Mesendoderm (in vitro differentiated cells): ENCODE measurements at regions not wholly inside any gene's neighbourhood (a gene's known extent, or its start where the extent isn't known, plus 50 kb on each side); places are given as distances from the start of the nearest gene placed in this dataset.

Source experiments
- DNase-seq: peaks from one replicate; pipeline ENCODE4 v3.0.0; 2013
- H2AK5ac ChIP-seq: 2 replicates; pipeline ENCODE4 v1.6.1; 2013; ENCODE audit warnings: low read length, inconsistent platforms
- H2BK120ac ChIP-seq: 2 replicates; pipeline ENCODE4 v1.6.1; 2013; ENCODE audit warnings: low read depth, mild to moderate bottlenecking, low read length, moderate library complexity, mixed read lengths
- H2BK15ac ChIP-seq: replicated peaks from 2 replicates; pipeline ENCODE4 v1.6.1; 2013; ENCODE audit warnings: low read depth, mild to moderate bottlenecking, moderate library complexity
- H2BK5ac ChIP-seq: 2 replicates; pipeline ENCODE4 v1.6.1; 2013; ENCODE audit warnings: low read length, inconsistent platforms
- H3K18ac ChIP-seq: 2 replicates; pipeline ENCODE4 v1.6.1; 2013; ENCODE audit warnings: mild to moderate bottlenecking, low read length, mixed read lengths
- H3K23ac ChIP-seq: one replicate; pipeline ENCODE4 v1.6.1; 2013; ENCODE audit warnings: low read length
- H3K27ac ChIP-seq: 2 replicates; pipeline ENCODE4 v1.5.1; 2013; ENCODE audit warnings: low read depth, mild to moderate bottlenecking, inconsistent platforms, low read length, moderate library complexity
- H3K27me3 ChIP-seq: 2 replicates; pipeline ENCODE4 v1.6.1; 2013; ENCODE audit warnings: low read length, control low read depth, mild to moderate bottlenecking, inconsistent platforms; ENCODE audit not compliant: insufficient read depth, poor library complexity
- H3K36me3 ChIP-seq: 2 replicates; pipeline ENCODE4 v1.6.1; 2013; ENCODE audit warnings: low read length, inconsistent platforms; ENCODE audit not compliant: control insufficient read depth, insufficient read depth
- H3K4ac ChIP-seq: one replicate; pipeline ENCODE4 v1.6.1; 2013; ENCODE audit warnings: low read depth, mild to moderate bottlenecking, low read length, moderate library complexity
- H3K4me1 ChIP-seq: 2 replicates; pipeline ENCODE4 v1.6.1; 2013; ENCODE audit warnings: low read depth, low read length, inconsistent platforms; ENCODE audit not compliant: control insufficient read depth
- H3K4me2 ChIP-seq: 2 replicates; pipeline ENCODE4 v1.6.1; 2013; ENCODE audit warnings: low read length
- H3K4me3 ChIP-seq: 2 replicates; pipeline ENCODE4 v1.5.1; 2013; ENCODE audit warnings: mild to moderate bottlenecking, low read length
- H3K56ac ChIP-seq: one replicate; pipeline ENCODE4 v1.6.1; 2013; ENCODE audit warnings: low read length
- H3K79me1 ChIP-seq: 2 replicates; pipeline ENCODE4 v1.6.1; 2013; ENCODE audit warnings: low read length, inconsistent platforms
- H3K79me2 ChIP-seq: 2 replicates; pipeline ENCODE4 v1.6.1; 2013; ENCODE audit warnings: mild to moderate bottlenecking, low read length; ENCODE audit not compliant: control insufficient read depth, insufficient read depth
- H3K9ac ChIP-seq: 2 replicates; pipeline ENCODE4 v1.6.1; 2013; ENCODE audit warnings: low read length, inconsistent platforms
- H4K5ac ChIP-seq: one replicate; pipeline ENCODE4 v1.6.1; 2013; ENCODE audit warnings: low read length
- H4K8ac ChIP-seq: one replicate; pipeline ENCODE4 v1.6.1; 2013; ENCODE audit warnings: low read depth, mild to moderate bottlenecking, control low read depth, low read length, moderate library complexity
- WGBS: extraction: QIAGEN DNeasy Blood & Tissue Kit; methylation state at CpG from one replicate; pipeline ENCODE4 v1.1.7; 2013; ENCODE audit warnings: low lambda C conversion rate, missing lambda C conversion rate; ENCODE audit not compliant: insufficient coverage; ENCODE audit errors: extremely low coverage; 5-methylcytosine and 5-hydroxymethylcytosine counted together

- Histone ChIP-seq H2AK5ac (no peak overlapping the region), H3K9ac (no peak overlapping the region), H2BK15ac (no peak overlapping the region), H3K4ac (no peak overlapping the region), H3K36me3 (no peaks in the 10 kb centered on the region), H3K79me1 (no peaks in the 10 kb centered on the region), H3K4me3 (no peak overlapping the region), H3K27me3 (no peaks in the 10 kb centered on the region), H3K4me1 (no peaks in the 10 kb centered on the region), H2BK5ac (no peak overlapping the region), H3K18ac (no peak overlapping the region), H3K56ac (no peak overlapping the region), H4K8ac (no peak overlapping the region), H3K79me2 (no peaks in the 10 kb centered on the region), H2BK120ac (no peak overlapping the region), H3K4me2 (no peak overlapping the region), H3K27ac (no peak overlapping the region), H3K23ac (no peak overlapping the region), H4K5ac (no peak overlapping the region)
- no peak for DNase-seq
- WGBS, result no CpG with 5 or more reads among the region's 2 CpGs
Observed at GRCh38 chr14:45976001-45976400, 675.6 kb downstream of the RPL10L start.

GRCh38 chr14:45972416-45972815, 679.2 kb downstream of the RPL10L start:
- Histone ChIP-seq H3K18ac (no peak overlapping the region), H3K36me3 (no peaks in the 10 kb centered on the region), H2BK5ac (no peak overlapping the region), H3K4ac (no peak overlapping the region), H3K27me3 (no peaks in the 10 kb centered on the region), H3K27ac (no peak overlapping the region), H3K4me1 (no peaks in the 10 kb centered on the region), H4K5ac (no peak overlapping the region), H2BK120ac (no peak overlapping the region), H3K56ac (no peak overlapping the region), H3K79me1 (no peaks in the 10 kb centered on the region), H3K79me2 (no peaks in the 10 kb centered on the region), H2AK5ac (no peak overlapping the region), H3K4me3 (no peak overlapping the region), H4K8ac (no peak overlapping the region), H3K9ac (no peak overlapping the region), H3K4me2 (no peak overlapping the region), H3K23ac (no peak overlapping the region), H2BK15ac (no peak overlapping the region)
- DNase-seq, result no peak
- WGBS, result no CpG with 5 or more reads among the region's 4 CpGs

GRCh38 chr14:45970621-45971020, 681.0 kb downstream of the RPL10L start:
- Histone ChIP-seq H3K36me3 (no peaks in the 10 kb centered on the region), H2BK5ac (no peak overlapping the region), H3K23ac (no peak overlapping the region), H4K8ac (no peak overlapping the region), H3K4me1 (no peaks in the 10 kb centered on the region), H3K27ac (no peak overlapping the region), H2AK5ac (no peak overlapping the region), H3K79me1 (no peaks in the 10 kb centered on the region), H4K5ac (no peak overlapping the region), H3K4ac (no peak overlapping the region), H3K56ac (no peak overlapping the region), H2BK15ac (no peak overlapping the region), H3K4me3 (no peak overlapping the region), H3K18ac (no peak overlapping the region), H3K79me2 (no peaks in the 10 kb centered on the region), H3K27me3 (no peaks in the 10 kb centered on the region), H3K9ac (no peak overlapping the region), H2BK120ac (no peak overlapping the region), H3K4me2 (no peak overlapping the region)
- no CpG with 5 or more reads among the region's 1 CpG for WGBS
- no peak for DNase-seq

GRCh38 chr14:45968037-45968436, 683.5 kb downstream of the RPL10L start:
- Histone ChIP-seq H3K9ac (no peak overlapping the region), H3K56ac (no peak overlapping the region), H4K8ac (no peak overlapping the region), H3K79me1 (no peaks in the 10 kb centered on the region), H3K27ac (no peak overlapping the region), H3K4me1 (no peaks in the 10 kb centered on the region), H3K79me2 (no peaks in the 10 kb centered on the region), H4K5ac (no peak overlapping the region), H3K36me3 (no peaks in the 10 kb centered on the region), H3K4me2 (no peak overlapping the region), H3K27me3 (no peaks in the 10 kb centered on the region), H2BK15ac (no peak overlapping the region), H2BK5ac (no peak overlapping the region), H3K4ac (no peak overlapping the region), H3K4me3 (no peak overlapping the region), H2AK5ac (no peak overlapping the region), H3K23ac (no peak overlapping the region), H2BK120ac (no peak overlapping the region), H3K18ac (no peak overlapping the region)
- WGBS, result no CpG with 5 or more reads among the region's 1 CpG
- DNase-seq, result no peak

GRCh38 chr14:45949479-45949878, 696.5 kb upstream of the MIS18BP1 start:
- Histone ChIP-seq H3K27ac (no peak overlapping the region), H3K18ac (no peak overlapping the region), H2BK5ac (no peak overlapping the region), H3K4me2 (no peak overlapping the region), H3K79me2 (no peaks in the 10 kb centered on the region), H2BK15ac (no peak overlapping the region), H3K4me3 (no peak overlapping the region), H3K56ac (no peak overlapping the region), H3K9ac (no peak overlapping the region), H3K79me1 (no peaks in the 10 kb centered on the region), H3K4ac (no peak overlapping the region), H2AK5ac (no peak overlapping the region), H3K23ac (no peak overlapping the region), H4K8ac (no peak overlapping the region), H2BK120ac (no peak overlapping the region), H3K27me3 (no peaks in the 10 kb centered on the region), H3K4me1 (no peaks in the 10 kb centered on the region), H4K5ac (no peak overlapping the region), H3K36me3 (no peaks in the 10 kb centered on the region)
- WGBS, result no CpG with 5 or more reads among the region's 2 CpGs
- no peak for DNase-seq

- Histone ChIP-seq H2BK5ac (no peak overlapping the region), H2BK15ac (no peak overlapping the region), H4K5ac (no peak overlapping the region), H3K27ac (no peak overlapping the region), H3K4ac (no peak overlapping the region), H3K56ac (no peak overlapping the region), H3K23ac (no peak overlapping the region), H2AK5ac (no peak overlapping the region), H3K4me1 (no peaks in the 10 kb centered on the region), H3K79me2 (no peaks in the 10 kb centered on the region), H3K79me1 (no peaks in the 10 kb centered on the region), H3K4me3 (no peak overlapping the region), H3K9ac (no peak overlapping the region), H3K36me3 (no peaks in the 10 kb centered on the region), H4K8ac (no peak overlapping the region), H3K18ac (no peak overlapping the region), H2BK120ac (no peak overlapping the region), H3K27me3 (no peaks in the 10 kb centered on the region), H3K4me2 (no peak overlapping the region)
- WGBS, result no CpG with 5 or more reads among the region's 2 CpGs
- DNase-seq, result no peak
Observed at GRCh38 chr14:45947830-45948229, 694.8 kb upstream of the MIS18BP1 start.
